HG03432 (cell line): ENCODE measurements at regions not wholly inside any gene's neighbourhood (a gene's known extent, or its start where the extent isn't known, plus 50 kb on each side); places are given as distances from the start of the nearest gene placed in this dataset.
"Not testable (repeated sequence)": the region's sequence is repeated elsewhere in the genome, so short reads cannot be mapped to it uniquely, and the experiment has no call there.

Experiments
- ATAC-seq: cut with Tn5 transposase; IDR thresholded peaks from one replicate; pipeline ENCODE4 v1.9.1; 2021; ENCODE audit warnings: mild to moderate bottlenecking, moderate library complexity; ENCODE audit not compliant: unreplicated experiment

- no peak for ATAC-seq
Measured at GRCh38 chr1:228846952-228847351, 111.7 kb downstream of the RHOU start.

GRCh38 chr1:228847451-228847850 is 112.2 kb downstream of the RHOU start:
- not testable (repeated sequence) for ATAC-seq

GRCh38 chr1:228848406-228848805 is 113.1 kb downstream of the RHOU start:
- no peak for ATAC-seq

- ATAC-seq: peak; percentile 83
Measured at GRCh38 chr1:228849011-228849541, 113.8 kb downstream of the RHOU start.

GRCh38 chr1:228850141-228851100 is 115.1 kb downstream of the RHOU start:
- no peak for ATAC-seq

GRCh38 chr1:228851193-228851592 is 115.9 kb downstream of the RHOU start:
- ATAC-seq: no peak

- no peak for ATAC-seq
Measured at GRCh38 chr1:228851618-228852017, 116.3 kb downstream of the RHOU start.

- ATAC-seq: no peak
Measured at GRCh38 chr1:228852024-228852423, 116.7 kb downstream of the RHOU start.

- ATAC-seq: no peak
Measured at GRCh38 chr1:228852511-228853088, 117.3 kb downstream of the RHOU start.

- no peak for ATAC-seq
Measured at GRCh38 chr1:228853191-228853590, 117.9 kb downstream of the RHOU start.

GRCh38 chr1:228853637-228854036 is 118.4 kb downstream of the RHOU start:
- no peak for ATAC-seq

GRCh38 chr1:228854907-228855306 is 119.6 kb downstream of the RHOU start:
- no peak for ATAC-seq

- ATAC-seq: no peak
Measured at GRCh38 chr1:228857611-228858010, 122.3 kb downstream of the RHOU start.

- ATAC-seq: peak; percentile 78
Measured at GRCh38 chr1:228860911-228861831, 125.9 kb downstream of the RHOU start.

- ATAC-seq: no peak
Measured at GRCh38 chr1:228861832-228862180, 126.5 kb downstream of the RHOU start.

GRCh38 chr1:228862542-228863505 is 127.5 kb downstream of the RHOU start:
- no peak for ATAC-seq

GRCh38 chr1:228863776-228864175 is 128.5 kb downstream of the RHOU start:
- no peak for ATAC-seq

GRCh38 chr1:228865627-228866330 is 130.5 kb downstream of the RHOU start:
- no peak for ATAC-seq

- no peak for ATAC-seq
Measured at GRCh38 chr1:228866468-228866867, 131.2 kb downstream of the RHOU start.
